GM03348 (cell line): ENCODE measurements at regions not wholly inside any gene's neighbourhood (a gene's known extent, or its start where the extent isn't known, plus 50 kb on each side); places are given as distances from the start of the nearest gene placed in this dataset.
A peak's percentile ranks its signal among the peaks of the same experiment; 100 is the strongest.
"Not testable (repeated sequence)": the region's sequence is repeated elsewhere in the genome, so short reads cannot be mapped to it uniquely, and the experiment has no call there.

Source experiments
- DNase-seq: peaks from one replicate; pipeline ENCODE4 v3.0.0; 2012; ENCODE audit warnings: low spot score

DNA sequence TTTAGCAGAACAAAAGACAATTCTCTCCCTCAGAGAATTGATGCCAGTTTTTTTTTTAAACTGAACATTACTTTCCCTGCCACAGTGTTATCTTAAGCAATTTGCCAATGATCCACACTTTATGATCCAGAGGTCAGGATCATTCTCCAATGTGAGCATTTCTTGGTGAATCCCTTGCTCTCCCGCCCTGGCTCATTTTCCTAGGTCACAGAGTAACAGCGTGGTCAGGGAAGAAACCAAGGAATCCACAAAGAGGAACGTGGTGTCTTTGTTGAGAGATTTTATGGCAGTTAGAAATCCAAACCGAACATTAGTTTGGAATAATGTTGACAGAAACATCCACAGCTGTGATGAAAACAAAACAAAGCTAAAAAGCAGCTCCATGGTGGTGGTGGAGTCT, 250.3 kb downstream of the TTC32 start:
- DNase-seq = no peak

DNA sequence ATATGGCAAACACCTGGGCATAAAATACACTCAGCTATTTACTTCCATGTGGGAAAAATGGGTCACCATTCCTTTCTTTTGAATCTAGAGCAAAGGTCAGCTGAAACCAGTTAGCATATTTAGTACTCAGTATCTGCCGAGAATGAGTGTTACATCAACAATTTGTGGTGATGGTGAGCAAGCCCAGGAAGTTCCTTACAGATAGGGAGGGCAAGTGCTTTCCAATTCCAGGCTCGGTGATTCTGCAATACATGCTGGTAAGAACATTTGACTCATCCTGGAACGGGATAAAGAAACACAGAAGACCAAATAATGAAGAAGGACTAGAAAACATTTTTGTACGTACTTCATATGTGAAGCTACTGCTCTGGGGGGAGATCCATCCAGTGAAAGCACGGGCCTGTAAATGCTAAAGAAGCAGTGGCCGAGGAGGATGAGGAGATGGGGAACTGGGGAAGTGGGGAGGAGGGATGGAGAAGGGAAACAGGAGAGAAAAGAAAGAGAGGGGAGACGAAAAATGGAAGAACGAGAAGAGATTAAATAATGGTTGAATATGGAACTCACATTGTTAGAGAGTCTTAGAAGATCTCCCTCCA, 251.9 kb downstream of the TTC32 start:
- DNase-seq = peak; percentile 92

DNA sequence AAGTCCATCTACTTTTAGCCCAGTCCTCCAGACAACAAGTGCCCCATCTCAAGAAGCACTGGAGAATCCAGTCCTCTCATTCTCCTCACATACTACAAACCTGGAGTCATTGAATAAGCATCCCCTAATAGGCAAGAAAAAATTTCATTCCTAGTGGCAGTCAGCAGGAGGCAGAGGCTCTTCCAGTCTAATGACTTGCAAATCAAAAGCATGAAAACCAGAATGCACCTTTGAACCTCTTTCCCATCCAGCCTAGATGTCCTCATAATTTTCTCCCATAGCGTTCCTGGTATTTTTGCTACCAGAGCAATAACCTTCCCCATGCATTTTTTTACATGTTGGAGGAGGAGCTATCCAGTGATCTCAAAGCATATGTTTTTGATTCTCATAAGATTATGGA, 252.6 kb downstream of the TTC32 start:
- peak; percentile 21 for DNase-seq

DNA sequence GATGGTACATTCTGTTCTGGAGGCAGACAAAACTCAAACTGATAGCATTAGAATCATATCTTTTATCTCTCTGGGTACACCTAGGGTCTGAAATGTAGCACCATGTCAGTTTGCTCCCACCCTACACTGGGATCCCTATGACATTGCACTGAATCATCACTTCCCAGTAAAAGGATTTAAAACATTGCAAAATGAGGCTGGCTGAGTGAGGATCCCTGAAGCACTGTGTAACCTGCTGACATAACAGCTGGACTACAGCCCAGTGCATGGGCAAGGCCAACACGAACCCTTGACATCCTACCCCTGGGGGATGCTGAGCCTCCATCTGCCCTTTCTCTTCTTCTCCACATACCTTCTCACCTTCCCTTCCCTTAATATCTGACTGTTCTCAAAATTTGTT, 253.2 kb downstream of the TTC32 start:
- DNase-seq = peak; percentile 75

DNA sequence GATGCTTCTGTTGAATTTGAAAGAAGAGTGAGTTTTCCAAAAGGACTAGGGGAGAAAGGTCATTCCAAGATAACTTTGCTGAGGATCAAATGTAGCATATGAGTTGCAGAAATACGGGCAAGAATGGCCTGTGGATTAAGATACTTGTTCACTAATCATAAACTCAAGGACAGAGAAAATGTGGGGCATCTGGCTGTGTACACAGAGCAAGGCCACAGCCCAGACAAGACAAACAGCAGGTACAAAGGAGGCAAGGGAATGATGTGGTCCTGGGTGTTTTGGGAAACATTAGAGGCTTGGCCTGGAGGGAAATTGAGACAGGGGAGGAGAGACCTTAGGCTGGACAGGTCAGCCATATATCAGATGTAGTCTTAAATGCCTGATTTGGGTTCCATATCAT, 254.8 kb downstream of the TTC32 start:
- DNase-seq = no peak

DNA sequence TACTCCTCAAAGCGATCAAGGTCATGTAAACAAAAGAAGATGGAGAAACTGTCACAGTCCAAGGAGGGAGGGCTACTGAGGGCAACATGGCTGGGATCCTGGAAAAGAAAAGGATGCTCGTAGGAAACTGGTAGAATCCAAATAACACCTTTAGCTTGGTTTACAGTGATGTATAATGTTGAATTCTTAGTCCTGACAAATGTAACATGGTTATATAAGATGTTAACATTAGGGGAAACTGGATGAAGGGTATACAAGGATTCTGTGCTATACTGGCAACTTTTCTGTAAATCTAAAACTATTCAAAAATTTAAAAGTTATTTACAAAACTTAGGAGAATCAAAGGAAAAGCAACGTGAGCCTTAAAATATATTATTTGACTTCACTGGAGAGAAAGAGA, 257.0 kb downstream of the TTC32 start:
- no peak for DNase-seq

DNA sequence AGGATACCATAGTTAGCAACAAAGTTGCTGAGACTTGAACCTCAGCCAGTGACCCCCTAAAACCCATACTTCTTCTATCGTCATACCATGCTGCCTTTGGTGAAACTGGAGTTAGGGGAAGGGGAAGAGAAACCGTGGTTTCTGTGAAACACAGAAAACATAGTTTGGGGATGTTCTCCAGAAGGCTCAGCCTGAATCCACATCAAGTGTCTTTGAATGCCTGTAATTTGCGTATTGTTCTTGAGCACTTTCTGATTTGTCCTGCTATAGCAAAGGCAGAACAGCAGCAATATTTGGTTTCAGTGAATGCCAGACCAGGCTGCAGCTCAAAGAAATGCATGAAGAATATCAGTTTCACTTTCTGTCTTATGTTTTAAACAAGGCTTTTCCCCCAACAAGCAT, 258.7 kb downstream of the TTC32 start:
- no peak for DNase-seq

DNA sequence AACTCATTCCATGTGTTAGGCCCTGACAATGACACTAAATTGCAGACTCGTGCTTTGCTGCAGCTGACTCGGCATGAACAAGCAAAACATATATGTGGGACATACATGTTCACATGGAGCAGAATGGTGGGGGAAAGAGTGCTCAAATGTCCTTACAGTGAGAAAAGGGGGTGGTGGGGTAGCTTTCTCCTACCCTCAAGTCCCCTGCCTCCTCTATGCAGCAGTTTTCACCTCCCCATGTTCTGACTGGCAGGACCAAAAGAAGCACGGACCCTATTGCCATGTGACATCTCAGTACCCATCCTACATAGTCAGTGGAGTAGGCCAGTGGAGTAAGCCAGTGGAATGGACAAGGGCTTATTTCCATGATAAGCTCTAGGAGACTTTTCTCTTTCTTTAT, 259.3 kb downstream of the TTC32 start:
- DNase-seq = no peak

DNA sequence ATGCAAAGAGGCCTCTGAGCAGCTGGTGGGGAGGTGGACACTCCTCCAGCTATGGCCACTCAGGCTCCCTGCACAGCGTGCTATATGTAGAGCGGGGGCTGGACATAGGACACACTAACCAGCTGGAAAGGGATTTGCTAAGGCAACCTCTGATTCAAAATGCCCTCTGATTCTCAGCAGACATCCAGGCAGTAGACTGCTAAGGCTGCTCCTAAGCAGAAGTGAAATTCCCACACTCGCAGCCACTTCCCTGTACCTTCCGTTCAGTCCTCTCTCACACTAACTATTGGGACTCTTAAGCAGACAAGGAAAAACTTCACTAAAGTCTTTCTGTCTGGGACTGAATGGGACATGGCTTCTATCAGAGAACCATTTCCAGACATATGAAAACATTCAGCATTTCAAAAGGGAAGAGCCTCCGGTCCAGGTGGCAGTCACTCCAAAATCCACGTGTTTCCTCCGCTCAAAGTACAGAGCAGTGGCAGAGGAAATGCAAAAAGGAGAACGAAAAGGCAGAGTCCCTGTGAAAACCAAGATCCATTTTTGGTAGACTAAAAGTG, 265.8 kb downstream of the TTC32 start:
- no peak for DNase-seq

DNA sequence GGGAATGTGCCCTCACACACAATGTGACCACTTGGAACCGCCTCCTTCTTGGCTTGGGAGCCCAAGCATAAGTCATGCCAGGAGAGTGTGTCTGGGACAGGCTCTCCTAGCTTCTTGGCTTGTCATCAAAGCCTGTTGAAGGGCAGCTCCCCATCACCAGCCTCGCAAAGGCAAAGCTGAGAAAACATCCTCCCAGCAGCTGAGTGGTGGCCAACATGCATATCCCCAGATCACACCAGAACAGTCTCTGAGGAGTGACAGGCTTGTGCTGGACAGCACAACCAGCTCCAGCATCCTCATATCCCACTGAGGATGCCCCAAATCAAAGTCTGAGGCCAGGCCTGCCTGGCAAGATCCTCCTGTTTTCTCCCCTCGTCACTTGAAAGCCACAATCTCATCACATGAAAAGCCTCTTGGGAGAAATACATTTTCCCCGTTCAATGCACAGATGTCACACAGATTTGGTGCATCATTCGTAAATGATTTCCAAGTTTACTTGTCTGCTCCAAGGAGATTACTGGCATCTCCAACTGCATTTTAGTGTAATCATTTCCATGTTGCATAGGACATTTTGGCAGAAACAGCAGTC, 269.3 kb downstream of the TTC32 start:
- peak; percentile 47 for DNase-seq

DNA sequence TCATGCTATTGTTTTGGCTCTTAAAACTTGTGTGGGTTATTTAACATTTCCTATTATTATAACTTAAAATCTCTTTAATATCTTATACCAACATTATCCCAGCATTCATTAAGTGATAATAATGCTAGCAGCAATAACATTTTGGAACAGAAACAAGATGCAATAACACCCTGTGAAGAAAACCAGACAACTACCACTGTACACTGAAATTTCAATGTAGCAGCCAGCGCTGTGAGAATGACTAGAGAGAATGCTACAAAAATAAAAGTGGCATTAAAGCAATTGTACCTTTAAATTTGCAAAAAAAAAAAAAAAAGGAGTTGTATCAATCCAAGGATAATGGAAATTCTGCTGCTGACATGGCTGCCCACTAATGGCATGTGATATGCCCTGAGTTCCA, 269.9 kb downstream of the TTC32 start:
- DNase-seq = no peak

DNA sequence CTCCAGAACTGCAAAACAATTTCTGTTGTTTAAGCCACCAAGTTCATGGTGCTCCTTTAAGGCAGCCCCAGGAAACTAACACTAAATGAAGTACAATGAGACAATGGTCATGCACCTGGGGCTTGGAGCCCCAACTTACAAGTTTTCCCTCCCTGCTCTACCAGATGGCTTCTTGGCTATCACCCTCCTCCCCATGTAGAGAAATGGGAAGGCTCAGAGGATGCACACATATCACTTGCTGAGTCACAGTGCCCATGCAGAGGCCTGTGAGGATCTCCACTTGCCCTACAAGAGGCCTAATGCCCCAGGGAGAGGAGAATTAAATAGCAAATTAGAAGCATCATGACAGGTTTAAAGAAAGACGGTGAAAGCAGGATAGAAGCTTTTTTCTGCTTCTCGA, 270.9 kb downstream of the TTC32 start:
- no peak for DNase-seq

DNA sequence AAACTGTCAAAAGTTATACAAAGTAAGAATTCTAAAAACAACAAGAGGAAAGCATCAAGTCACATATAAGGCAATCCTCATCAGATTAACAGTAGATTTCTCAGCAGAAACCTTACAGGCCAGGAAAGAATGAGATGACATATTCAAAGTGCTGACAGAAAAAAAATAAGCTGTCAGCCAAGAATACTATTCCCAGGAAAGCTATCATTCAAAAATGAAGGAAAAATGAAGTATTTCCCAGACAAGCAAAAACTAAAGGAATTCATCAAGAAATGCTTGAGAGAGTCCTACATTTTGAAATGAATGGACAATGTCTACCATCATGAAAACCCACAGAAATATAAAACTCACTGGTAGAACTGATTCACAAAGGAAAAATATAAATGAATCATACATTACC, 268.9 kb upstream of the OSR1 start:
- DNase-seq = no peak

DNA sequence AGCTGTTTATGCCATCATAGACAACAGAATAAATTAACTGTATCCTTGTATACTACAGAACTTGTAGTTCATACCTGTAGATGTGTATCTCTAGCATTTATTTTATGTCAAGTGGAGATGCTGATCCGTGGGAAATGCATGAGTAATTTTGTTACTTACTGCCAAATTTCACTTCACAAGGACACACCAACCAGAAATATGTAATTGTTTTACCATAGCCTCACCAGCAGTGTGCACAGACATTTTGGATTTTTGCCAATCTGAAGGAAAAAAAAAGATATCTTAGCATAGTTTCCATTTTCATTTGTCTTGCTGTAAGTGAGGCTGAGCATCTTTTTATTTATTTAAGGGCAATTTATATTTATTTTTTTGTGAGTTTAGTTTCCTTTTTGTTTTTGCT, 265.1 kb upstream of the OSR1 start:
- peak; percentile 31 for DNase-seq

DNA sequence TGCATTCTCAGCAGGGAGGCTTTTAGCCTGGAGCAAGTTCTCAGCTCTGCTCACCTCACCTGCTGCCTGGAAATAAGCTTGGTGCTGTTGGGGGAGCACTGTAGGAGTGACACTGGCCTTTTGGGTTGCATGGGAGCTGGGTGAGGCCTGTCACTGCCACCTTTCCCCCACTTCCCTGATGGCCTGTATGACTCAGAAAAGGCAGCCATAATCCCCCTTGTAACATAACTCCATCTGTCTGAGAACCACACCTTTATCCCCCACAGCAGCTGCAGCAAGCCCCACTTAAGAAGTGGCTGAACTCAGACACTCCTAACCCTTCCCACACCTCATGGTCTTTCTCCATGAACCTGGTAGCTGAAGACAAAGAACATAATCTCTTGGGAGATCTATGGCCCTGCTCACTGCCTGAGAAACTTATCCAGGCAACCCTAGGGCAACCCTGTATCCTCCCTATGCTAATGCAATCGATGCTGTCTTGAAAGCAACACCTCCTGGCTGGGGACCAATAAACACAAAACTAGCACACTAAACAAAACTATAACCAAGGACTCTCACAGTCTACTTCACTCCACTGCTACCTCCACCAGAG, 258.9 kb upstream of the OSR1 start:
- no peak for DNase-seq

DNA sequence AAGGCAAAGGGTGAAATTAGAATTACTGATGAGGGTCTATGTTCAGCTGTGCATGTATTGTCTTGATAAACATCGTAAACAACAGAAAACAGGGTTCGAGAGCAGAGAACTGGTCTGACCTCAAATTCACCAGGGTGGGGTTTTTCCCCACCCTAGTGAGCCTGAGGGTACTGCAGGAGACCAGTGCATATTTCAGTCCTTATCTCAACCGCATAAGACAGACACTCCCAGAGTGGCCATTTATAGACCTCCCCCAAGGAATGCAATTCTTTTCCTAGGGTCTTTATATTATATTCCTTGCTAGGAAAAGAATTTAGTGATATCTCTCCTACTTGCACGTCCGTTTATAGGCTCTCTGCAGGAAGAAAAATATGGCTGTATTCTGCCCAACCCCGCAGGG, 257.0 kb upstream of the OSR1 start:
- not testable (repeated sequence) for DNase-seq

DNA sequence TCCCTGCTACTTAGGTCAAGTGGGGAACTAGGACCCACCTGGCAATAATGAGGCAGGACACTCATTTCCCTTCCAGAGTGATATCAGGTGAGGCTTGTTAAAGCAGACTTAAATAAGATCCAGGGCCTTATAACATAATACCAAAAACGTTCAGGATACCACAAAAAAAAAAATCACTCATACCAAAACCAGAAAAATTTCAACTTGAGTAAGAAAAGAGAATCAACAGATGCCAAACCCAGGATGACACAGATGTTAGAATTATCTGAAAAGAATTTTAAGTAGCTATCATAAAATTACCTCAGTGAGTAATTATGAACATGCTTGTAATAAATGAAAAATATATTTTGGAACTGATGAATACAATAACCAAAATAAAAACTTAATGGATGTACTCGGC, 255.6 kb upstream of the OSR1 start:
- peak; percentile 46 for DNase-seq

DNA sequence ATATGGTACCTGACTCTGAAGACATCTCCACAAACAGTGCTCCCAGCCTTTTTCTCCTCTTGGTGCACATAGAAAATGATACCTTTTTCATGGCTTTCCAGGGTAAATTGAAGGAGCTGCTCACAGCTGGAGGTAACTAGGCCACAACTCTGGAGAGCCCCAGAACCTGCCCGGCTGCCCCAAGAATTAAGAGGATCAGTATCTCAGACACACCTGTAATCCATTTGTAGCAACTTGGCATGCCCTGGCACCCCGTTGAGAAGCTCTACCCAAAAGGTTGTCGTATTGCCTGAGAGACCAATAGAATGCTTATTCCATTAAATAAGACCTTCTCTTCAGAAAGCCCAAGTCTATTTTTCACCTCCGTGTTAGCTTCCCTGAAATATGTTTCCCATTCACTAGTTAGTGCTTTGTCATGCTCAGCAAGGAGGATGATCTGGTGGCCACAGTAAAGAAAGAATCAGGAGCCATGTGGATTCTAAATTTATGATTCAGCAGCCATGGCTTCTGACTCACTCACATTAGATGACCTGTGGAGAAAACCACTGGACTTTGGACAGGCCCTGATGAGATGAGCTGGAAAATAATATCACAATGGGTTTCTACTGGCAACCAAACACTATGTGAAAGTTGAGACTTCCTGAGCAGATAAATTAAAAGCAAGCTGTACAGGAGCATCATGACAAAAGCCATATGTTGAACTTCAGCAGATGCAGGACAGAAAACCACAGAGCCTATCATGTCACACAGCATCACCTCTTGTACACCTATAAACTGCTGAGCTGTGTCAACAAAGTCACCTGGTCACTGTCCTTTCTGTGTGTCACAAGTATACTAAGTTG, 253.3 kb upstream of the OSR1 start:
- DNase-seq = peak; percentile 88

DNA sequence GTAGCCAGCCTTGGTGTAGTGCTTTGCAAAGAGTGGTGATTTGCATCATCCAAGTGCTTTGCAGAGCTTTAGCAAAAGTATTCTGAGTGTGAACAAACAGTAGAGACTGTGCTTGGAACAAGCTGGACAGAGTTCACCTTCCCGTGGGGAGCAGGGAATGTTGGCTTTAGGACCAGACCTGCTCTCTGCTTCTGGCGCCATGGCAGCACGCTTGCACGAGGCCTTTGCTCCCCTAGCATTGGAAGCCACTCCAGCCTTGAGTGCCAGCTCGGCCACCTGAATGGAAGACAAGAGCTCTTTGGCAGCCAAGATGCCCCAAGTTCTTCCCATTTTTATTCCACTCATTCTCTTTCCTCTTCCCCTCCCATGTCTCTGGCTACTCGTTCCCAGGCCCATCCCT, 250.8 kb upstream of the OSR1 start:
- DNase-seq = no peak

DNA sequence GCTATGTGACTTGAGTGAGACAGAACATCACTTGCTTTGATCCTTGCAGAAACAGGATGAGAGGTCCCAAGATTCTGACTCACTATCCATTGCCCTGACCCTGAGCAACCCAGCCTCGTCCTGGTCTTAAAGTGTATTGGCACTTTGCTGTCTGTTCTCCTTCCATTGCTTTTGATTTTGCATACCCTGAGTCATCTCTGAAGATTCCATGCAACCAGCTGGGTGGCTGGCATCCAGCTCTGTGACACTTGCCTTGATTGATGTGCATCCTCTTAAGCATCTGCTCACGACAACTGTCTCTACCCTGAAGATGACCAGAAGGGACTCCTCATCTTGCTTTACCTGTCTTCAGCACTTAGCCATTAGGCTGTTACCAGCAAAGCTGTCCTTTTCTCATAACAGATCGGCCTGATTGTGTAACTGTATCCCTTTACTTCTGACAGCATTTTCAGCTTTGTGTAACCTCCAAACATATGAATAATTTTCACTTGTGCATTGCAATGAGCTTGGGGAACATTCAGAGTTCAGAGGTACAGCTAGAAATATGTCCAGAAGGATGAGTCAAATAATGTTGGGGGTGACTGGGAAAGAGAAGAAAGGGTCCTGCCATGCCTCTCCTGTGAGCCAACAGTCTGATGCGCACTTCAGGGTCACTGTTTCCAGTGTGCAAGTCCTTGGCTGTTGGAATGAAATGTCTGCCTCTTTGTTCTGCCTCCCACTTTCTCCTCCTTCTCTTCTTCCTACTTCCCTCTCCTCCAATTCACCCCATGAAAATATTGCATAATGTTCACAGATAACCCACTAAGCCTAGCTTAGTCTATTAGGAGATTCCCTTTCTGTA, 249.7 kb upstream of the OSR1 start:
- peak; percentile 68 for DNase-seq

DNA sequence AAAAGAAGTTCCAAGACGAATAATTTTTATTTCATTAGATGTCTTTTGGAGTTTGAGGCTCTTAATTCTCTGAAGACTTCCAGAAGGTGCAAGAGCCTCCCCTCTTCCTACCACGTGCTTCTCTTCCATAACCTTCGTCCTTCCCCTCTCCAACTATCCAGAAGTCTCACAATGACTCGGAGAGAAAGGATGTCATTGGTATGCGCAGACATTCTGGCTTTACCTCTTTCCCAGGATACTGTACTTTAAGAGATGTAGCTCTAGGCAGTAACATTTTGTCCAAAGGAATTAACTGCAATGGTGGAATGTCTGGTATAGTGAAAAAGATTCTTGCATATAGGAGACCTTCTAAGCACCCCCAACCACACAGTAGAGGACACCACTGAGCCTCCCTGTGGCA, 249.0 kb upstream of the OSR1 start:
- DNase-seq = no peak

DNA sequence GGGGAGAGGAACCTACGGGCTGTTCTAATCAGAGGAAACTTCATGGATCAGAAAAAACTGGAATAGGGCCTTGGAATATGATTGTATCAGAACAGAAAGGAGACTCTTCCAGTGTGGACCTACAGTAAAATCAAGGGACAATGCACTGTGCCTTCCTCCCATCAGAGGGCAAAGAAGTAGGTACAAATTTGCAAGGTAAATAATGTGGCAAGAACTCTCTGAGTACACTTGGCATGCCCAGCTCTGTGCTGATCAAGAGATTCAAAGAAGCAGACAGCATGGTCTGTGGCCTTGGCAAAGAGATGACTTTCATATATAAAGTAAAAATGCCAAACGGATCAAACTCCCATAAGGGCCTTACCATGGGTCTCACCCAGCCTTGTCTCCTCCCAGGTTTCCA, 242.6 kb upstream of the OSR1 start:
- DNase-seq = no peak
